Activated CD4-positive, CD25-positive, alpha-beta regulatory T cell treated with anti-CD3 and anti-CD28 coated beads, Interleukin-2, amount 50 U/mL, for 24 hours (primary cell): ENCODE measurements at regions not wholly inside any gene's neighbourhood (a gene's known extent, or its start where the extent isn't known, plus 50 kb on each side); places are given as distances from the start of the nearest gene placed in this dataset.

Source experiments
- ATAC-seq, 2 donors: fragments of 150-1000 bp; cut with Tn5 transposase; one replicate each; pipeline ENCODE4 v1.10.0; 2021; ENCODE audit warnings: mild to moderate bottlenecking in 1 of 2, moderate library complexity in 1 of 2

DNA sequence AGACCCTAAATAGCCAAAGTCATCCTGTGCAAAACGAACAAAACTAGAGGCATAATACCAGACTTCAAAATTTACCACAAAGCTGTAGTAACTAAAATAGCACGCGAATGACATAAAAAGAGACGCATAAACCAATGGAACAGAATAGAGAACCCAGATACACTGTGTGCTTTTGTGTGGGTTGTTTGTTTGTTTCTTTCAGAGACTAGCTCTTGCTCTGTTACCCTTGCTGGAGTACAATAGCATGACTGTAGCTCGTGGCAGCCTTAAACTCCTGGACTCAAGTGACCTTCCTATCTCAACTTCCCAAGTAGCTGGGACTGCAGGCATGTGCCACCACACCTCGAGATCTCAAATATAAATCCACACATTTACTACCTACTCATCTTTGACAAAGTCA, 1314.6 kb upstream of the GBE1 start:
- no peak for ATAC-seq

DNA sequence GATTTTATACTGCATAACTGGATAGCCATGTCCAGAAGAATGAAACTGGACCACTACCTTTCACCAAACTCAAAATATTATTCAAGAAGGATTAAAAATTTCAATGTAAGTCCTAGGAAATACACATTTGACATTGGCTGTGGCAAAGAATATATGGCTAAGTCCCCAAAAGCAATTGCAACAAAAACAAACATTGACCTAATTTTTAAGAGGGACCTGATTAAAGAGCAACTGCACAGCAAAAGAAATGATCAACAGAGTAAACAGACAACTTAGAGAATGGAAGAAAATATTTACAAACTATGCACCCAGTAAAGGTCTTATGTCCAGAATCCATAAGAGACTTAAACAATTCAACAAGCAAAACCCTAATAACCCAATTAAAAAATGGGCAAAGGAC, 1313.0 kb upstream of the GBE1 start:
- ATAC-seq: no peak

DNA sequence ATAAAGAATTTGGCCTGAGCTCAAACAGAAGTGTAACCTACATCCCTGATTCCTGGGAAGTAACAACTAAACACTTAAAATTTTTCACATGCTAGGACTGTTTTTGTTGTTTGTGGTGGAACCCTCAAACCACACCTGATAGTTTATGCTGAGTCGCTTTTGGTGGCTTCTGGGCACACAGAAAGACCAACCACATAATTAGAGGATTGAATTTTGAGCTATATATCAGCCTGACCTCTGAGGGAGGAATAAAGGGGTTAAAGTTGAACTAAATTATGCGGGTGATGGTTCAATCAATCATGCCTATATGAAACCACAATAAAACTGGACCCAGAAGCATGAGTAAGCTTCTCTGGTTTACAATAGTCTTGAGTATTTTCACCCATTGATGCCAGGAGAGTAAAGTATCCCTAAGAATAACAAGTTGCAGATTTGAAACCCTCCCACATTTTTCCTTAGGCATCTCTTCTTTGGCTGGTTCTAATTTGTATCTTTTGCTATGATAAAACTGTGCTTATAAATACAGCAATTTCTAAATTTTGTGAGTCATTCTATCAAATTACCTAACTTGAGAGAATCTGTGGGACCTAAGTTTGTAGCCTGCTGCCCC, 1304.5 kb upstream of the GBE1 start:
- no peak for ATAC-seq

DNA sequence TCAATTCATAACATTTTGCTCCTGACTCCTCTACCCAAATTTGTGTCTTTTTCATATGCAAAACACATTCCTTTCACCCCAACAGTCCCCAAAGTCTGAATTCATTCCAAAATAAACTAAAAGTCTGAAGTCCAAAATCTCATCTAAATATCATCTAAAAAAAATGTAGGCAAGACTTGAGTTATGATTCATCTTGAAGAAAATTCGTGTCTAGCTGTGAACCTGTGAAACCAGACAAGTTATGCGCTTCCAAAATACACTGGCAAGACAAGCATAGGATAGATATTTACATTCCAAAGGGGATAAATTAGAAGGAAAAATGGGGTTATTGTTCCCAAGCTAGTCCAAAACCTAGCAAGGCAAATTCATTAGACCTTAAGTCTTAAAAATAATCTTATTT, 1302.0 kb upstream of the GBE1 start:
- ATAC-seq: no peak

DNA sequence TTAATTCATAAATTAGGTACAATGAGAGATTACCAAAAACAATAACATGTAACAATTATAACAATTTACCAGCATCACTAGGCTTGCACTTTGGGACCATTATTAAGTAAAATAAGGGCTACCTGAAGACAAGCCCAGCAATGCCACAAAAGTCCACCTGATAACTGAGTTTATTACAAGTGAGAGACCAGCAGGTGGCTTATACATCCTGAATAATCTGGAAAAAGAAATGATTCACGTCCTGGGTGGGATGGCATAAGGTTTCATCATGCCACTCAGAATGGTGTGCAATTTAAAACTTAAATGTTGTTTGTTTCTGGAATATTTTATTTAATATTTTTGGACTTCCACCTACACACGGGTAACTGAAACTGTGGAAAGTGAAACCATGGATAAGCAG, 1287.1 kb upstream of the GBE1 start:
- no peak for ATAC-seq

DNA sequence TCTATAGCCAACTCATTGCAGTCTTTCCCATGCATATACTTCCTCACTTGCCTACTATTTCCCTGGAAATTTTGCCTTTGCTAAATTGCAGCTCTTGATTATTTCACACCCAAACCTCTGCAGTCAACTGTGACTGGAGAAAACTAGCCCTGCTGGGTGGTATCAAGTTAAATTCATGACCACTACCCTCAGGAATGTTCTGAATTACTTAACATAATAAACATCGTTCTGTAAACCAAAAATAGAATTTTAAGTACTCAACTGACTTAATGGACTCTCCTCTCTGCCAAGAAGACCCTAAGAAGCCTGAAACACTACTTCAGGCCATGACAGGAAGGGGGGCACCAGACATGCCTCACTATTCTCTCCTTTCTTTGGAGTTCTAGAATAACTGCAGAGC, 1278.0 kb upstream of the GBE1 start:
- ATAC-seq: no peak

DNA sequence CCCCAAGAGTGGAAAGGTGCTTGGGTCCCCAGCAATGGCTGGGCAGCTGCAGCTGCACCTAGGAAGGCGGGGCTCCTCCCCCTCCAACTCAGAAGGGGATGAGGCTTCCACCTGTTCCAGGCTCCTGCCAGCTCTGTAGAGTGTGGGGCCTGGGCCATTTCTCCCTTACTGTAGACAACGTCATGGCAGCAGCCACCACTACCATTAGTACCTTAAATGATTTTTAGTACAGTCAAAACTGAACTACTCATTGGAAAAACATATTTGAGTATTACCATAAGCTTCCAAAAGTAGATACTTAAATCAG, 1274.2 kb upstream of the GBE1 start:
- ATAC-seq: no peak

DNA sequence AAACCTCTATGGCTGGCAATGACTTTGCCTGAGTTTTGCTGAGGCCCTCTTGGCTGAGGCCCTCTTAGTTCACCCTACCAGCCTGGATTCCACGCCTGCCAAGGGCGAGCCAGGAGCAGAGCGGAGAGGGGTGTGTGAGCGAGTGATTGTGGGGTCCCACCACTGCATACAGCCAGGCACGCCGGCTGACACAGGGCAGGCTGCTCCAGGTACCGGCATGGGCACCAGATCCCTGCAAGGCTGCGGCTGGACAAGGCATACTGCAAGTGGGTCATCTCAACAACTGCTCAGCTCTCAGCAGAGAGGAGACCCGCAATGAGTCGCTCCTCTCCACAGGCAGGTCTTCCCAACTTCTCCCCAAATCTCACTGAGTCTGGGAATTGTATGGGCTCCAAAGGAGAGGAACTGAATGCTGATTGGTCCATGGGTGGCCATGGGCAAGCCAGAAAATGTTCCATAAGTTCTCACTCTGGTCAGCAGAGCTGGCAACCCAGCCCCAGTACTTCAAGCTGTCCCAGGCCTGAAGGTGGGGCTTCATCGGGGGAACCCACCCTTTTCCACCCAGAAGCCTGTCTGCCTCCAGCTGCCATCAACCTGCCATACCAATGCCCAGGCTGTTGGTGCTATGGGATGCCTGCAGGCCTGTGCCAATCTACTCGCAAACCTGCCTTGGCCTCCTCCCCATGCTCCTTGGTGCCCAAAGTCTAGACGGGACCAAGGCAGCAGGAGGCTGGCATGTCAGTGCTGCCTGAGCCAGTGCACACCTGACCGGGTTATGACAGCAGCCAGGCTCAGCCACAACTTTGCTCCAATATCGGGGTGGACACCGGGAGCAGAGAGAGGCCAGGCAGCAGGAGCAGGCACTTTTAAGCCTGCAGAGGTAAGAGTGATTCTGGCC, 1273.6 kb upstream of the GBE1 start:
- peak in 1 of 2 donors; percentile 28 for ATAC-seq

DNA sequence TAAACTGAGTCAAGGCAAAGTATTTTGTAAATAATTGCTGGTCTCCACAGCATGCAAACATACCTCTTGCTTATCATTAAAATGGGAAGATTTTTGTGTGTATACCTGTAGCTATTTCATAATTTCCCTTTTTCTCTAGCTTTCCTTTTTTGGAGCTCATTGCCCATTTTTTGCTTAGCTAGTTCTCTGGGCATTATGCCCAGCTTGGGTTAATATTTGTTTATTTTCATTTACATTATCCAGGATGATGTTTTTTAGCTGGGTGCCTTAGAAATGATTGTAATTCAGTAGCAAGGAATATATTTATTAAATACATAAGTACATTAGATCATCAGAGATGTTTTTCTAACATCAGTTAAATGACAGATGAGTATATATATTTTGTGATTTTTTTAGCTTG, 1271.7 kb upstream of the GBE1 start:
- ATAC-seq: no peak

DNA sequence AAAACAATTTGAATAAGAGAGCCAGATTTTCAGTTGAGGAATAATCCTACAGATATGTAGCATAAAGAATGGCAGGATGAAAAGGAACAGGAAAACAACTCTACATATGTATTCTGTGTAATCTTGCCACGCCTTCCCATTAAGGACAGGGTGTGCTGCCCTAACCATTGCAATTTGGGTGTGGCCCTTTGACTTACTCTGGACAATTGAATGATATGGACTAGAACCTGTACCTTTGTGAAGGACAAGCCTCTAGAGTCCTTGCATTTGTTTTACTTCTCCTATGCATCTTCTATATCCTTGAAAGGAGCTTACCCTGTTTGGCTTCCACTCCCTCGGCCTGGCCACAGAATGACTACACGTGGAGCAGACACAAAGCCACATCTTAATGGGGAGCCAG, 1261.6 kb upstream of the GBE1 start:
- no peak for ATAC-seq

DNA sequence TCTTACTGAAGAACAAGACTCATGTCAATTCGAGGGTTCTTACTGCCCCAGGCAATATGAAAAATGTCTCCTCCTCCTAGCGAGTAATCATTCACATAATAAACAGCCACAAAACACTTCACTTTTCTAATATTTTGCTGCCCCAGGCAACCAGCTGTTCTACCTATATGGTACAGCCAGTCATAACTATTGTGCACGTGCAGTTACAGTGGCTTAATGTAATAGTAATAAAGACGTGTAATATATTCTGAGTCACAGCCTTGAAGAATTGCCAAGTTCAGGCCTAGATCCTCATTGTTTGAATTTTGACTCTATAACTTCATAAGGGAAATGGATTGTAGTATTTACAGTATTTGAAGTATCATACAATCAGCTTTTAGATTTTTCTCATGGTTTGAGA, 1250.0 kb upstream of the GBE1 start:
- no peak for ATAC-seq

DNA sequence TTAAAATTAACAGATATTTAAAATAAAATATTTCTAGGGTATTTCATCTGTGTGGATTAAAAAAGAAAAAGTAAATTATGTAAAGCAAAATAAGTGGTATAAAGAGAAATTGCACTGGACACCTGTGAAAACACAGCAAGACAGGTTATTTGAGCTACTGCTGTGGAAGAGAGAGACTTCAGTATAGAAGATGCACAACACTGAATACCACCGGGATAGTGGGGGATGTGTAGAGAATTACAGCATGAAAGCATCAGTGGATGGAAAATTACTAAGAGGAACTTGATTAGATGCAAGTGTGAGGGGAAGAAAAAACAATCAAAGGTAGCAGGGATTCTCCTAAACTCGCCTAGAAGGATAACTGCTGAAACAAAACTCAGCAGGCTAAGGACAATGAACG, 1242.5 kb upstream of the GBE1 start:
- ATAC-seq: no peak

DNA sequence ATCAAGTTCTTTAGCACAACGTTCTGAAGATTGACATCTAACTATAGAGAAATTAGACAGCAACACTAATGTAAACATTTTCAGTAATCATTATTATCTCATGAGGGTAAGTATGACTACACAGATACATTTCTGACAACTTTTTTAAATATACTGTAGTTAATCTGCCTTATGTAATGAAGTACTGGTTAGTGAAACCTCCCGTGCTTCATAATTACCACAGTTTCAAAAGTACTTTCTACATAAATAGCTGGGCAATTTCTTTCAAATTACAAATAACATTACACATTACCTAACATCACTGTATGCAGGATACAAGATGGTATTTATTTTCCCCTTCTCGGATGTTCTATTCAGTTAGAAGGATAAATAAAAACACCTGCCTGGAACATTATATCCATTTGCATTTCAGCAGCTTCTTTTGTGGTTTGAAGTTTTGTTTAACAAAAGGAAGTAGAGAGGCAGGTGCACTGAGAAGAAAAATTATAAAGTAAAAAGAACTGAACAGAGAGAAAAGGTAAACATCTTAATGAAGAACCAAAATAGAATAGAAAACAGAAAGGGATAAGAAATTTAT, 1241.5 kb upstream of the GBE1 start:
- no peak for ATAC-seq

DNA sequence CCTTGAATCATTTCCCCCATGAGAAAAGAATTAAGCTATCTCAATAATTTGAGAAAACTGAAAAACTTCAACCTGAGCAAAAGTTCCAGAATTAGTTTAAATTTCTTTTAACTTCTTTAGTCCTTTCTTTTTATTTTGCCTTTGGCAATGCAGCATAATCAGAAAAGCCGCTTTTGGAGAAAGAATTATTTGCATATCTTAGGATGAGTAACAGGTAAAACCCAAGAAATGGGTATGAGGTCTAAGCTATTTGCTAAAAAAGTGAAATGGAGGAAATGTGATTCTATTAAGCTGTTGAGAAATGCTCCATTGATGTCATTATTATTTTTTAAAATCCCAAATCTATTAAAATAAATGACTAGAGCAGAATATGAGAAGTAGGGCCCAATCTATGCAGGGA, 1238.3 kb upstream of the GBE1 start:
- ATAC-seq: no peak

DNA sequence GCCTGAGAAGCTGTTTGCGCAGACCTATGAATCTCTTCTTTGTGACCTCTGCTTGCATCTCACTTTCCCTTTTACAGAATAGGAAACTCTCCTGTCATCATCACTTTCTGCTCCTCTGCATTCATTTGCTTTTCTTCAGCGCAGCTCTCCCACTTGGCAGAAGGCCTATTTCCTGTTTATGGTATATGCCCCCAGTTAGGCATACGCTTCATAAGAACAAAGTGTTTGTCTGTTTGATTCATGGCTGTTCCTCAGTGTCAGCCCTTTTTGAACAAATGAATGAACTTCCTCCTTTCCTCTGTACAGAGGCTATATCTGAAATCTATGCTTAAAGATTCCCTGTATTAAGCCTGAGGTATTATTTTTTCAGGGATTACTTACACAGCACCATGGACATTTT, 1216.9 kb upstream of the GBE1 start:
- ATAC-seq: no peak

DNA sequence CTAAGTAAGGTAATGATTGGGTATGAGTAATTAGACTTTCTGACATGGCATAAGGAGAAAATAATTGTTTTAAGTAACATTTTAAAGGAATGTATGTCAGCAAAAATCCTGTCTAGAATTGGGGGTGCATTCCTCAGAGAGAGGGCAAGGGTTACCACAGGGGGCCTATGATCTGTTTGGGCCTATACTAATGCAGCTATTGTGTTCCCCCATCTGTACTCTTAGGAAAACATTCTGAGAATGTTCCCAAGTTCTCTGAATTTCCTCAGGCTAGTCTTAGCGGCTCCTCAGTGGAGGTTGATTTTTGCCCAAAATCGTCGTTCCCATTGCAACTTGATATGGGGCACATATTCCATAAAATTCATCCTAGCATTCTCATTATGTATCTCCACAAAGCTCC, 1216.4 kb upstream of the GBE1 start:
- no peak for ATAC-seq

DNA sequence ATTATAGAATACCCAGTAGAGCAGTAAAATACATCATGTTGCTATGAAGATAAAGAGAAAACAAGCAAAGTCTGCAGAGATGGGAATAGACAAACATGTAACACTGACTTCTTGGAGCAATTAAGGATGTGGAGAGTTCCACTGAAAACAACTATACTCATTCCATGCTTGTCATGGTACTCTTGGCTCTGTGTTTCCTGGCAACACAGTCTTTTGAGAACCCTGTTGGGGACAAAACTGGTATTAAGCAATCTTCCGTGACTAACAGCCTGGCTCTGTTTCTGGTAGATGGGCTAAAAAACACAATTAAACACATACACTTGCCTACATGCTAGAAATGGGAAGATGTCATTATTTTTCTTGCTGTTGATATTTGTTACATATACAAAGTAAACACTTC, 1212.3 kb upstream of the GBE1 start:
- no peak for ATAC-seq

DNA sequence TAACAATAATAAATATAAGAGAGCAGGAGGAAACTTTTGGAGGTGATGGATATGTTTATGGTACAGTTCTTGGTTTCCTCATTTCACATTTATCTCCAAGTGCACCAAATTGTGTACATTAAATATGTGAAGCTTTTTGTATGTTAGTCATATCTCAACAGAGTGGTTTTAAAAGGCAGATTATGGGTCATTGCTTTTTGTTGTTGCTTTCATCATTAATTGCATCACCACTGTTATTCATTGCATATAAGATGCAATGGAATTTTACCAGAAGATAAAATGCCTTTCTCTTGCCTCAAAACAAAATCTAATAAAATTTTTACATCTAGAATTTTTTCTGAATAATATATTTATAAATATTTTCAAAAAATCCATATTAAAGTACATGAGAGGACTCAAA, 1198.9 kb upstream of the GBE1 start:
- ATAC-seq: no peak

DNA sequence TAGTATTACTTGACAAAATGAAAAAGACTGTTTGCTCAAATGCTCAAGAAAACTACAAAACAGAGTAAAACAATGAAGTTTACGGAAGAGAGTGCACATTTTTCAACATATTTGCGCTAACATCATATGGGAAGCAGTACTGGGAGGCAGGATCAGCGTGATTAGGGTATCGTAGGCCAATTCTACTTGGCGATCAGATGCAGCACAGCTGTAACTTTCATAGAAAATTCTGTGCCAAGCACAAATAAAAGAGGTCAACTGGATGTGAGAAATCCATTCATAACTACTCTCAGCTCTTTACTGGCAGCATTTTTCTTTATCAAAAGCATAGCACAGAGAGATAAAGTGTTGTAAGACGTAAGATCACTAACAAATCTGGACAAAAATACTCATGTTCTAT, 1196.3 kb upstream of the GBE1 start:
- no peak for ATAC-seq

DNA sequence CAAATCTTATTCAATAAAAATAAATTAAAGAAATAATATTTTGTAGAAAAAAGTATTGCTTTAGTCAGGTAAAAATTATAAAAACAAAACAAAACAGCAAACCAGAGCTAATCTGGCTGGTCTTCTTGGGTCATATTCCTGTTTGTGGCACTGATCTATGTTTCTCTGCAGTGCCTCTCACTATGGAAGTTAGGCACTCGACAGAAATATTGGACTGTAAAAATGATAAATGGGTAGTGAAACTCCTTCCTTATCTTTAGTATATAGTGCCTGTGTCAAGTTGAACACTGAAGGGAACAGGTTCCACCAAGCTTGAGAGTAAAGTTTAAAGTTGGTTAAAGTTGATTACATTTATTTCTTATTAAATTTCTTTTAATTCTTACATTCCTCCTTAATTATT, 1195.6 kb upstream of the GBE1 start:
- no peak for ATAC-seq

DNA sequence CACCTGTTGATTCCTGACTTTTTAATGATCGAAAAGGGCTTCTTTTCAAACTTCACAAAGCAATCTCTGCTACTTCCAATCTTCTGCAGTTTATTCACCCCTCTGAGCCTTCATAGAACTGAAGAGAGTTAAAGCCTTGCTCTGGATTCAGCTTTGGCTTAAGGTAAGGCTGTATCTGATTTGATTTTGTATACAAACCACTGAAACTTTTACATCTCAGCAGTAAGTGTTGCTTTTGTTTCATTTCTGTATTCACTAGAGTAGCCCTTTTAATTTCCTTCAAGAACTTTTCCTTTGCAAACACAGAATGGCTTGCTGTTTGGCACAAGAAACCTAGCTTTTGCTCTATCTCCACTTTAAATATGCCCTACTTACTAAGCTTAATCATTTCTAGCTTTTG, 1193.0 kb upstream of the GBE1 start:
- no peak for ATAC-seq

DNA sequence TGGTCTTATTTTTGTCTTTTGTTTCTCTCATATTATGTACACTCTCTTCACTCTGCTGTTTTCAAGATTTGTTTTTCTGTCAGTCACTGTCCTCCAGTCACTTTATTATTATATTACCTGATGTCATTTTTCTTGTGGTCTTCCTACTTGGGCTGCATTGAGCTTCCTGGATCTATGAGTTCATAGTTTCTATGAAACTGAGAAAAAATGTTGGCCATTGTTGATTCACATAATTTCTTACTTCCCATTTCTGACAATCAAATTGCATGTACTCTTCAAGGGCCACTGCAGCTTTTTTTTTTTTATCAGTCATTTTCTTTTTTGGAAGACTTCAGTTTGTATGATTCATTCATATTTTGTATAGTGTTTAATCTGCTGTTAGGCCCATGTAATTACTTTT, 1180.6 kb upstream of the GBE1 start:
- ATAC-seq: no peak

DNA sequence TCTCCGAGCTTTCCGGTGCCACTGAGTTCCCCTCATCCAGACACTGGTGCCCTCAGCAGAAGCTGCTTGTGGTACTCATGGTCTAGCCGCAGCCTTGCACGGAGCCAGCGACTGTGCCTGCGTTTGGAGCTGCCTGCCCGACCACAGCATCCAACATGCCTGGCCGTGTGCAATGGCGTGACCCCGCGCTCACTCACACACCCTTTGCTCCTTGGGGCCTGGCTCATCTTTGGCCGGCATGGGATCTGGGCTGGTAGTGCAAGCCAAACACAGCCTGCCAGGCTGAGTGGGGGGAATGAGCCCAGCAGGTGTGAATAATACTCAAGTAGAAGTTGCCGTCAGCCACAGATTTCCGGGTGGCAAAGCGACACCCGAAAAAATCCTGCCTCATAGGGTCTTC, 1178.7 kb upstream of the GBE1 start:
- no peak for ATAC-seq

DNA sequence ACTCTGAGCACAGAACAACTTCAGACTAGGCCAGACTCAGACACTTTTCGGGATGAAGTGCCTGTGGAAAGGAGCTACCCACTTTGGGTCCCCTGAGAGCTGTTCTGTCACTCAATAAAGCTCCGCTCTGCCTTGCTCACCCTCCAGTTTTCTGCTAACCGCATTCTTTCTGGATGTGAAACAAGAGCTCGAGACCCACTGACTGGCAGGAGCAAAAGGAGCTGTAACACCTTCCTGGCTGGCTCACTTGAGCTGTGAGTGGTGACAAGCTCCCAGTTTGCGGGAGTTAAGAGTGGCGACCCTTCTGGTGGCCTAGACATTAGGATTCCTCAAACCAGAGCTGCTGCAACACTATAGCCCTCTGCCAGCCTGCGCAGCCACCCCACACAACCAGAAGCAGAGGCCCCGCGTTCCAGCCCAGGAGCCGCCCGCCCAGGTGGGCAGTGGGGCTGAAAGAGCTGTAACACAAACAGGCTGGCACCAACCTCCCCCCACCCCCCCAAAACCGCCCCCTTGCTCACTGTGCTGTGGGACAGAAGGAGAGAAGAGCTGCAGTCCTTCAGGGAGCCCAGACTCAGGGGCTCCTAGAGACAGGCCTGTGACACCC, 1178.1 kb upstream of the GBE1 start:
- ATAC-seq: no peak
